ENCODE measurements at regions not wholly inside any gene's neighbourhood (a gene's known extent, or its start where the extent isn't known, plus 50 kb on each side); places are given as distances from the start of the nearest gene placed in this dataset.
A peak's percentile ranks its signal among the peaks of the same experiment; 100 is the strongest.

- DNase-seq (ENCODE audit: insufficient read length, low spot score) (no peak), FAIRE-seq (no peak)
- no peak for TF ChIP-seq POLR2A (IDR thresholded peaks at IDR 0.05; ENCODE audit: low read depth, low read length)
Measured at GRCh38 chr5:168110870-168111832, 180.3 kb upstream of the WWC1 start.

DNA sequence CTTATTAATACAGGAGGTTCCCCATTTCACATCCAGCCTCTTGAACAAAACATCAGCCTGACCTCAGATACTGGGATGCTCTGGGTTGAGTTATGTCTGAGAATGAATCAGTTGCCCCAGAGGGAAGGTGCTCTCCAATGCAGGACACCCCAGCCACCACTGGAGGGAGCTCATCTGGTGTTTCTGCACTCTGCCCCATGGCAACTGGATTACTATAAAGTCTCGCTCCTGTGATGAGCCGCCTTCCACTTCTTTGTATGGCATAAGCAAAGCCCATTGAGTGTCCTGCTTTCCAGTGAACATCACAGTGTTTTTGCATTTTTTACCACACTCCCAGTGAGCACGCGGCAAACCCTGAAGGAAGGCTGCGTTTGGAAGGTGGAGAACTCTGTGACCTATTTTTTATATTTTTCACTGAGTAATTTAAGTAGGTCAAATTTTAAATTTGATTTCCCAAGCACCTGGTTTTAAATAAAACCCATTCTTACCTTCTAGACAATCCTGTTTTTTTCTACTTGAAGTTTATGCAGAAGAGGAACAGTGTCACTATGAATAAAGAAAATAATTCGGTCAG lies 176.9 kb upstream of the WWC1 start:
- peak; percentile 78 for FAIRE-seq
- no peak for TF ChIP-seq POLR2A (IDR thresholded peaks at IDR 0.05; ENCODE audit: low read depth, low read length)
- DNase-seq (ENCODE audit: insufficient read length, low spot score): peak; percentile 68

- DNase-seq (ENCODE audit: insufficient read length, low spot score) (no peak), FAIRE-seq (no peak)
- no peak for TF ChIP-seq POLR2A (IDR thresholded peaks at IDR 0.05; ENCODE audit: low read depth, low read length)
Measured at GRCh38 chr5:168117469-168117868, 174.0 kb upstream of the WWC1 start.

DNA sequence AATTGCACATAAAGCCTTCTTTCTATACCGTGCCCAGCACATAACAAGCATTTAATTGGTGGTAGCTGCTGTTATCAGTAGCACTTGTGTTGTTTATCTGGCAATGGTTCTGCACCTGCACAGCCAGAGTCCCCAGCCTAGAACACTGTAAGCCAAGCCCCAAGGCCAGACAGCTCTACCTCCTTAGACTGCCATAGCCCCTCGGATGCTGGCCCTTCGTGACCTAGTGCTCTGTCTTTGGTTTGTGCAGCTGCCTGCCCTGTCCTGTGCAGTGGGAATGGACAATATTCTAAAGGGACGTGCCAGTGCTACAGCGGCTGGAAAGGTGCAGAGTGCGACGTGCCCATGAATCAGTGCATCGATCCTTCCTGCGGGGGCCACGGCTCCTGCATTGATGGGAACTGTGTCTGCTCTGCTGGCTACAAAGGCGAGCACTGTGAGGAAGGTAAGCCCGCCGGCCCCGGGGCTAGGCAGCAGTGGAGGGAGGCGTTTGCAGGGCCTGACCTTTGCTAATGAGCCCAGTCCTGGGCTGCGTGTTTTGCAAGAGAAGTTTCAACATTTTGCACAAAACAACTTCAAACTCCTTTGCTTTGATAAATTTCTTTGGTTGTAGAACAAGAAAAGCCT lies 173.3 kb upstream of the WWC1 start:
- FAIRE-seq (no peak), DNase-seq (ENCODE audit: insufficient read length, low spot score) (no peak)
- no peak for TF ChIP-seq POLR2A (IDR thresholded peaks at IDR 0.05; ENCODE audit: low read depth, low read length)

DNA sequence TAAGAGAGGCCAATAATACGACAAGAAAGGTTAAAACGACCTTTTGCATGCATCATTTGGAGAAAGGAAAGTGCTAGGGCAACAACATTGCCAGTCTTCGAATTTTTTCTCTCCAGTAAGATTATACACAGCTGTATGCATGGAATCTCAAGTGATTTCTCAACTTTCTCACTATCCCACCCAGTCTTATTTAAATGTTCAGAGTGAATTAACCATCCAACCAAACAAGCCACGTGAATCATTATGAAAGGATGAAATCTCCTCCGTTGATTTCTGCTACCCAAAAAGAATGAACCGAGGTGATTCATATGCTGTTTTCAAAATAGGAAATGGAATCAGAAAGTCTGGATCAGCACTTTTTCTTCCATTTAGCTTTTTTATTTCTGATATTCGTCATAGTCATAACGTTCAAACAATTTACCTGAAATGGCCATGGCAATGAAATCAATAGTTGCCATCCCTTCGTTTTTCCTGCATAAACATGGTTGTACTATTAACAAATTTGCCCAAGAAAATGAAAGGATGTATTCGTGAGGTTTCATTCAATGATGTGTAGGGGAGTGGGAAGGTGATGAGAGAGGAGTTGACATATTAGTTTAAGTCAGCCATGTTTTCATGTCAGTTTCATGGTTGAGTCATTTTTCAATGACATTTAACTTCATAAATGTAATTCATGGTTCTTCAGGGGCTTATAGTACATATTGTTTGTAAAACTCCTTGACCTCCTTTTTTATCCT lies 170.9 kb upstream of the WWC1 start:
- DNase-seq (ENCODE audit: insufficient read length, low spot score) (no peak), FAIRE-seq (no peak)
- TF ChIP-seq POLR2A (IDR thresholded peaks at IDR 0.05; ENCODE audit: low read depth, low read length): no peak

DNA sequence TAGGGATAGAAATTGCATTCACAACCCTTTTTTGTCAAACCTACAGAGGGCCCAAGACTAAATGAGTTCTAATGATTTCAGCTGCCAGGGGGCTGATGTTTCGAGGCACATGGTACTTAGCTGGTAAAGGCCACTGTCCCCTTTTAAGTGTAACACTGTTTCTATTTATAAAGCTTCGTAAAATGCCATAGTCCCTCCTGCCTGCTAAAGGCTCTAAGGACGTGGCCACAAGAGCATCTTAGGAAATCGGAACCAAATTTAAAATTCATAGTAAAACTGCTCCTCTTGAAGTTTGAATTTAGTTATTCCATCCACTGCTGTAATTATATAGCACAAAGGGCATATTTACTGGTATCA lies 170.3 kb upstream of the WWC1 start:
- no peak for TF ChIP-seq POLR2A (IDR thresholded peaks at IDR 0.05; ENCODE audit: low read depth, low read length)
- DNase-seq (ENCODE audit: insufficient read length, low spot score) (no peak), FAIRE-seq (no peak)

- DNase-seq (ENCODE audit: insufficient read length, low spot score): no peak
- no peak for FAIRE-seq
- TF ChIP-seq POLR2A (IDR thresholded peaks at IDR 0.05; ENCODE audit: low read depth, low read length): no peak
Measured at GRCh38 chr5:168123631-168124528, 167.6 kb upstream of the WWC1 start.

- no peak for FAIRE-seq
- DNase-seq (ENCODE audit: insufficient read length, low spot score): no peak
- no peak for TF ChIP-seq POLR2A (IDR thresholded peaks at IDR 0.05; ENCODE audit: low read depth, low read length)
Measured at GRCh38 chr5:168125445-168126199, 165.8 kb upstream of the WWC1 start.

DNA sequence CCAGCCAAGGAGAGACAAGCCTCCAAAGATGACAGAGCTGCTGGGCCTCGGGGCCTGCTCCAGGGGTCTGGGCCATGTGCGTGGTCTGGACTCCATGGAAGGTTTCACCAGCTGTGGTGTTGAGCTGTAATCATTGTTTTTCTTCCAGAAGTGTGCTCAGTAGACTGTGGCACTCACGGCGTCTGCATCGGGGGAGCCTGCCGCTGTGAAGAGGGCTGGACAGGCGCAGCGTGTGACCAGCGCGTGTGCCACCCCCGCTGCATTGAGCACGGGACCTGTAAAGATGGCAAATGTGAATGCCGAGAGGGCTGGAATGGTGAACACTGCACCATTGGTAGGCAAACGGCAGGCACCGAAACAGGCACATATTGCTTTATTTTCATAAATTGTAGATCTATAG lies 164.8 kb upstream of the WWC1 start:
- TF ChIP-seq POLR2A (IDR thresholded peaks at IDR 0.05; ENCODE audit: low read depth, low read length): no peak
- DNase-seq (ENCODE audit: insufficient read length, low spot score) (no peak), FAIRE-seq (no peak)

GRCh38 chr5:168128111-168128510 lies 163.3 kb upstream of the WWC1 start:
- no peak for DNase-seq (ENCODE audit: insufficient read length, low spot score)
- TF ChIP-seq POLR2A (IDR thresholded peaks at IDR 0.05; ENCODE audit: low read depth, low read length): no peak
- no peak for FAIRE-seq

DNA sequence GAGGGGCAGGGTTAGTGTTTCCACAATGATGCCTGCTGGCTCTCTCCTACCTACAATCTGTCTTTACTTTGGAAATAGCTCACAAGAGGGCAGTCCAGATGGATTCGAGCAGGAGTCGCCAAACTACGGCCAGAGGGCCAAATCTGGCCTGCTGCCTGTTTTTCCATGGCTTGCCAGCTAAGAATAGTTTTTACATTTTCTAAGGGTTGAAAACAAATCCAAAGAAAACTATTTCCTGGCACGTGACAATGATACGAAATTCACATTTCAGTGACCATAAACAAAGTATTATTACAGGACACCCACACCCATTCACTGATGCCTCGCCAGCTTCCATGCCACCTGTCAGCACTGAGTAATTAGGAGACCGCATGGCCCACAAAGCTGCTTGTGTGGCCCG lies 162.9 kb upstream of the WWC1 start:
- no peak for DNase-seq (ENCODE audit: insufficient read length, low spot score)
- no peak for FAIRE-seq

GRCh38 chr5:168131519-168131918 lies 159.9 kb upstream of the WWC1 start:
- DNase-seq (ENCODE audit: insufficient read length, low spot score) (no peak), FAIRE-seq (no peak)
- no peak for TF ChIP-seq POLR2A (IDR thresholded peaks at IDR 0.05; ENCODE audit: low read depth, low read length)

More for the DNA sequence above, 162.9 kb upstream of the WWC1 start:
- TF ChIP-seq POLR2A (IDR thresholded peaks at IDR 0.05; ENCODE audit: low read depth, low read length): no peak

Measured in H54 (cell line).